H1 (cell line): ENCODE measurements at regions not wholly inside any gene's neighbourhood (a gene's known extent, or its start where the extent isn't known, plus 50 kb on each side); places are given as distances from the start of the nearest gene placed in this dataset.

Source experiments
- BRCA1 ChIP-seq: IDR thresholded peaks from 2 replicates; pipeline ENCODE4 v1.6.1; 2012; ENCODE audit warnings: low read depth, low read length, improper control_type of control experiment
- CHD1 ChIP-seq: IDR thresholded peaks from 2 replicates; pipeline ENCODE4 v1.6.1; 2012; ENCODE audit warnings: low read depth, low read length, improper control_type of control experiment
- EP300 ChIP-seq, 2 experiments: IDR thresholded peaks; 1 replicate in 1 of 2; 2 replicates in 1 of 2; pipeline ENCODE4 v1.6.1; 2011 to 2012; ENCODE audit warnings: low read depth in 2 of 2, low read length in 2 of 2, mild to moderate bottlenecking in 2 of 2, borderline replicate concordance in 1 of 2, inconsistent platforms in 1 of 2, moderate library complexity in 1 of 2
- HDAC2 ChIP-seq, 2 experiments: fragments of 300-600 bp in 1 of 2; sonication (generic) in 1 of 2; IDR thresholded peaks; 2 replicates each; pipeline ENCODE4 v1.6.1; 2011 to 2012; ENCODE audit warnings: low read depth in 2 of 2, low read length in 2 of 2, mild to moderate bottlenecking in 2 of 2, moderate library complexity in 2 of 2, borderline replicate concordance in 1 of 2, inconsistent platforms in 1 of 2
- MAX ChIP-seq: IDR thresholded peaks from 2 replicates; pipeline ENCODE4 v1.6.1; 2012; ENCODE audit warnings: inconsistent platforms
- NRF1 ChIP-seq: IDR thresholded peaks from 2 replicates; pipeline ENCODE4 v1.6.1; 2011; ENCODE audit warnings: mild to moderate bottlenecking, low read depth, low read length, improper control_type of control experiment
- POLR2A ChIP-seq, 2 experiments: IDR thresholded peaks; 1 replicate in 1 of 2; 2 replicates in 1 of 2; pipeline ENCODE4 v1.6.1; 2011; ENCODE audit warnings: low read depth in 2 of 2, low read length in 2 of 2, mild to moderate bottlenecking in 2 of 2; ENCODE audit errors: control extremely low read depth in 1 of 2
- POLR2AphosphoS5 ChIP-seq: IDR thresholded peaks from 2 replicates; pipeline ENCODE4 v1.6.1; 2011; ENCODE audit warnings: low read depth, low read length
- SIN3A ChIP-seq, 2 experiments: IDR thresholded peaks in 1 of 2; conservative IDR thresholded peaks in 1 of 2; 2 replicates each; pipeline ENCODE4 v1.6.1; 2011 to 2012; ENCODE audit warnings: low read length in 2 of 2, improper control_type of control experiment in 1 of 2, low read depth in 1 of 2, mild to moderate bottlenecking in 1 of 2
- TAF1 ChIP-seq: IDR thresholded peaks from 2 replicates; pipeline ENCODE4 v1.6.1; 2011; ENCODE audit warnings: mild to moderate bottlenecking, low read depth, low read length
- TF ChIP-seq, protein P1 (sequence below), 3 experiments: IDR thresholded peaks; 1 replicate in 2 of 3; 2 replicates in 1 of 3; pipeline versions ENCODE4 v1.5.1 to v1.6.1; 2011; ENCODE audit warnings: low read length in 3 of 3, mild to moderate bottlenecking in 3 of 3, inconsistent platforms in 2 of 3, low read depth in 1 of 3, moderate library complexity in 1 of 3; ENCODE audit not compliant: insufficient read depth in 1 of 3; ENCODE audit errors: control extremely low read depth in 1 of 3
- TF ChIP-seq, protein P2 (sequence below): IDR thresholded peaks from 2 replicates; pipeline ENCODE4 v1.6.1; 2011; ENCODE audit warnings: low read depth, mild to moderate bottlenecking, low read length; ENCODE audit not compliant: insufficient read depth

DNA sequence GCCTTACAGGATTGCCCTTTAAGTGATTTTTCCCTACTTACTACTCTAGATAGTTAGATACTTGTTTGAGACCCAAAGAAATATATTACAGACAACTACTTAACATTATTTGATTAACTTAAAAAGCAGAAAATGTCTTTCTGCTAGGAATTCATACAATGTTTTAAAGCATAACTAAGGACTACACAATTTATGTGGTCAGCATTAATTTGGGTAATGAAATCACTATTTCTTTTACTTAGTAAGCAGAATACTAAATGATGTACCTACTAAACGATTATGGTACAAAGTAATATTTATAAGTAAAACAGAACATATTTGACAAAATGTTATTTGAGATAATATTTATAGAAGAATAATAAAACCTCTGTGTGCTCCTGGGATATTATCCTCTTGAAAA, 371.9 kb upstream of the ARRDC3 start:
- TF ChIP-seq MAX: no peak
- TF ChIP-seq TAF1: no peak
- no peak for TF ChIP-seq HDAC2 (IDR thresholded peaks at IDR 0.05; ENCODE audit: borderline replicate concordance in 1 of 2, low read depth in 2 of 2, low read length in 2 of 2)
- no peak for TF ChIP-seq POLR2AphosphoS5
- no peak for TF ChIP-seq CHD1
- TF ChIP-seq BRCA1: no peak
- TF ChIP-seq, protein P1, sequence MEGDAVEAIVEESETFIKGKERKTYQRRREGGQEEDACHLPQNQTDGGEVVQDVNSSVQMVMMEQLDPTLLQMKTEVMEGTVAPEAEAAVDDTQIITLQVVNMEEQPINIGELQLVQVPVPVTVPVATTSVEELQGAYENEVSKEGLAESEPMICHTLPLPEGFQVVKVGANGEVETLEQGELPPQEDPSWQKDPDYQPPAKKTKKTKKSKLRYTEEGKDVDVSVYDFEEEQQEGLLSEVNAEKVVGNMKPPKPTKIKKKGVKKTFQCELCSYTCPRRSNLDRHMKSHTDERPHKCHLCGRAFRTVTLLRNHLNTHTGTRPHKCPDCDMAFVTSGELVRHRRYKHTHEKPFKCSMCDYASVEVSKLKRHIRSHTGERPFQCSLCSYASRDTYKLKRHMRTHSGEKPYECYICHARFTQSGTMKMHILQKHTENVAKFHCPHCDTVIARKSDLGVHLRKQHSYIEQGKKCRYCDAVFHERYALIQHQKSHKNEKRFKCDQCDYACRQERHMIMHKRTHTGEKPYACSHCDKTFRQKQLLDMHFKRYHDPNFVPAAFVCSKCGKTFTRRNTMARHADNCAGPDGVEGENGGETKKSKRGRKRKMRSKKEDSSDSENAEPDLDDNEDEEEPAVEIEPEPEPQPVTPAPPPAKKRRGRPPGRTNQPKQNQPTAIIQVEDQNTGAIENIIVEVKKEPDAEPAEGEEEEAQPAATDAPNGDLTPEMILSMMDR (IDR thresholded peaks at IDR 0.05; ENCODE audit: control extremely low read depth in 1 of 3, insufficient read depth in 1 of 3, low read depth in 1 of 3, low read length in 3 of 3): no peak
- TF ChIP-seq, protein P2, sequence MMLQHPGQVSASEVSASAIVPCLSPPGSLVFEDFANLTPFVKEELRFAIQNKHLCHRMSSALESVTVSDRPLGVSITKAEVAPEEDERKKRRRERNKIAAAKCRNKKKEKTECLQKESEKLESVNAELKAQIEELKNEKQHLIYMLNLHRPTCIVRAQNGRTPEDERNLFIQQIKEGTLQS: no peak
- TF ChIP-seq NRF1: no peak
- TF ChIP-seq SIN3A (conservative IDR thresholded peaks at IDR 0.05 in 1 of 2, IDR thresholded peaks at IDR 0.05 in 1 of 2; ENCODE audit: low read depth in 1 of 2, low read length in 2 of 2): no peak
- no peak for TF ChIP-seq POLR2A (IDR thresholded peaks at IDR 0.05; ENCODE audit: control extremely low read depth in 1 of 2, low read depth in 2 of 2, low read length in 2 of 2)
- TF ChIP-seq EP300 (IDR thresholded peaks at IDR 0.05; ENCODE audit: borderline replicate concordance in 1 of 2, low read depth in 2 of 2, low read length in 2 of 2): no peak
